ENCODE measurements at regions not wholly inside any gene's neighbourhood (a gene's known extent, or its start where the extent isn't known, plus 50 kb on each side); places are given as distances from the start of the nearest gene placed in this dataset.

- TF ChIP-seq CTCF (IDR thresholded peaks at IDR 0.05) (no peak), EP300 (IDR thresholded peaks at IDR 0.05) (no peak), POLR2A (IDR thresholded peaks at IDR 0.05; ENCODE audit: low read length) (no peak), PHF8 (IDR thresholded peaks at IDR 0.05; ENCODE audit: borderline replicate concordance, low read depth) (no peak), POLR2AphosphoS2 (conservative IDR thresholded peaks at IDR 0.05; ENCODE audit: low read length) (no peak), MYC (IDR thresholded peaks at IDR 0.05; ENCODE audit: borderline replicate concordance, low read length) (no peak), RCOR1 (IDR thresholded peaks at IDR 0.05; ENCODE audit: low read depth, low read length) (no peak), E2F6 (IDR thresholded peaks at IDR 0.05; ENCODE audit: borderline replicate concordance, low read depth) (no peak), ELK1 (IDR thresholded peaks at IDR 0.05; ENCODE audit: low read depth, low read length) (no peak), MAZ (IDR thresholded peaks at IDR 0.05; ENCODE audit: borderline replicate concordance, low read depth, low read length) (no peak)
Observed at GRCh38 chr18:28647961-28648360, 471.0 kb upstream of the CDH2 start.
